Upper lobe of left lung (tissue), 6 donors: ENCODE measurements at regions not wholly inside any gene's neighbourhood (a gene's known extent, or its start where the extent isn't known, plus 50 kb on each side); places are given as distances from the start of the nearest gene placed in this dataset.

Experiments
- ATAC-seq, 2 donors: fragments of 200-7000 bp; cut with Tn5 transposase; one replicate each; pipeline ENCODE4 v1.9.1; 2022; ENCODE audit warnings: mild to moderate bottlenecking in 2 of 2, moderate library complexity in 2 of 2; ENCODE audit not compliant: low FRiP score in 2 of 2
- DNase-seq, 2 donors: peaks; one replicate each; pipeline ENCODE4 v3.0.0-alpha.2; 2019 to 2020
- H3K27ac ChIP-seq, 4 donors: fragments of 200-600 bp; sonication (generic); one replicate each; pipeline ENCODE4 v1.5.1; 2016 to 2019
- H3K27me3 ChIP-seq, 4 donors: fragments of 200-600 bp; sonication (generic); one replicate each; pipeline ENCODE4 v1.5.1; 2017 to 2019
- H3K36me3 ChIP-seq, 4 donors: fragments of 200-600 bp; sonication (generic); one replicate each; pipeline ENCODE4 v1.5.1; 2016 to 2019
- H3K4me1 ChIP-seq, 4 donors: fragments of 200-600 bp; sonication (generic); one replicate each; pipeline ENCODE4 v1.5.1; 2018 to 2019
- H3K4me3 ChIP-seq, 4 donors: fragments of 200-600 bp; sonication (generic); one replicate each; pipeline ENCODE4 v1.5.1; 2017 to 2019; ENCODE audit warnings: mild to moderate bottlenecking in 2 of 4, moderate library complexity in 1 of 4
- H3K9me3 ChIP-seq, 4 donors: fragments of 200-600 bp; sonication (generic); one replicate each; pipeline ENCODE4 v1.5.1; 2018 to 2019
- CTCF ChIP-seq, 6 experiments: fragments of 450-650 bp in 4 of 6; fragments of 200-600 bp in 2 of 6; sonication (generic) in 2 of 6; IDR thresholded peaks; one replicate each; pipeline ENCODE4 v1.5.1; 2016 to 2019; ENCODE audit warnings: antibody characterized with exemption in 6 of 6
- EP300 ChIP-seq, 4 donors: sonication (generic); formaldehyde crosslinking; IDR thresholded peaks; one replicate each; pipeline ENCODE4 v1.5.1; 2017; ENCODE audit warnings: antibody characterized with exemption in 4 of 4, control low read depth in 2 of 4
- POLR2A ChIP-seq, 4 donors: fragments of 450-650 bp; IDR thresholded peaks; one replicate each; pipeline ENCODE4 v1.5.1; 2016 to 2017; ENCODE audit warnings: antibody characterized with exemption in 4 of 4, mild to moderate bottlenecking in 2 of 4
- POLR2AphosphoS5 ChIP-seq, 2 donors: sonication (generic); formaldehyde crosslinking; IDR thresholded peaks; one replicate each; pipeline ENCODE4 v1.5.1; 2017; ENCODE audit warnings: antibody characterized with exemption in 2 of 2
- WGBS, 2 donors: methylation state at CpG; one replicate each; pipeline ENCODE4 v1.1.5; 2017 to 2018; 5-methylcytosine and 5-hydroxymethylcytosine counted together
- donor health status: DM: no; HTN: no; CAD: no; lungs with moderate emphysema.
- donor health status: DM: no; HTN: yes; CAD: no; lungs with severe emphysema.

DNA sequence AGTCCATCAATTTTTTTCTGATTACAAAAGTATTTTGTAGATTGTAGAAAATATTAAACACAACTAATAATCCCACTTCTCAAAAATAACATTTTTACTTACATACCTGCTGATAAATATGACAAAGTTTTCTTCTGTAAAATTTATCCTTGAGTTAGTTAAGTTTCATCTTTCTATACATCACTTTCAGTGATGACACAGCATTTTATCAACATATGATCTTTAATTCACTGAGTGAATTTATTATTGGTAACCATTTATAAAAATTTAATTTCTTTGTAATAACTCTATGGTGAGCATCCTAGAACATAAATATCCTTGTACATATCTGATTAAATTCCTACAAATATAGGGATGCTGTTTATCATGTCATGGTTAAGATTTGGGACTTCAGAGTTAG, 385.0 kb upstream of the SLC35B3 start:
- TF ChIP-seq POLR2AphosphoS5 (IDR thresholded peaks at IDR 0.05) (no peak), EP300 (IDR thresholded peaks at IDR 0.05) (no peak), POLR2A (IDR thresholded peaks at IDR 0.05) (no peak), CTCF (IDR thresholded peaks at IDR 0.05) (no peak)
- H3K27ac ChIP-seq = no peak overlapping the region
- H3K27me3 ChIP-seq = no peaks in the 10 kb centered on the region
- no peaks in the 10 kb centered on the region for H3K9me3 ChIP-seq
- H3K4me1 ChIP-seq = no peaks in the 10 kb centered on the region
- no peak for ATAC-seq
- DNase-seq = no peak
- no peak overlapping the region for H3K4me3 ChIP-seq
- H3K36me3 ChIP-seq = no peaks in the 10 kb centered on the region

GRCh38 chr6:8819446-8819845, 384.1 kb upstream of the SLC35B3 start:
- 51 to 54% methylated on average over 5 of the region's 5 CpGs for WGBS, 2 donors
- TF ChIP-seq EP300 (IDR thresholded peaks at IDR 0.05) (no peak), POLR2A (IDR thresholded peaks at IDR 0.05) (no peak), POLR2AphosphoS5 (IDR thresholded peaks at IDR 0.05) (no peak), CTCF (IDR thresholded peaks at IDR 0.05) (no peak)
- Histone ChIP-seq H3K4me3 (no peak overlapping the region), H3K9me3 (no peaks in the 10 kb centered on the region), H3K27ac (no peak overlapping the region), H3K36me3 (no peaks in the 10 kb centered on the region), H3K4me1 (no peaks in the 10 kb centered on the region), H3K27me3 (no peaks in the 10 kb centered on the region)
- DNase-seq = no peak
- ATAC-seq = no peak

DNA sequence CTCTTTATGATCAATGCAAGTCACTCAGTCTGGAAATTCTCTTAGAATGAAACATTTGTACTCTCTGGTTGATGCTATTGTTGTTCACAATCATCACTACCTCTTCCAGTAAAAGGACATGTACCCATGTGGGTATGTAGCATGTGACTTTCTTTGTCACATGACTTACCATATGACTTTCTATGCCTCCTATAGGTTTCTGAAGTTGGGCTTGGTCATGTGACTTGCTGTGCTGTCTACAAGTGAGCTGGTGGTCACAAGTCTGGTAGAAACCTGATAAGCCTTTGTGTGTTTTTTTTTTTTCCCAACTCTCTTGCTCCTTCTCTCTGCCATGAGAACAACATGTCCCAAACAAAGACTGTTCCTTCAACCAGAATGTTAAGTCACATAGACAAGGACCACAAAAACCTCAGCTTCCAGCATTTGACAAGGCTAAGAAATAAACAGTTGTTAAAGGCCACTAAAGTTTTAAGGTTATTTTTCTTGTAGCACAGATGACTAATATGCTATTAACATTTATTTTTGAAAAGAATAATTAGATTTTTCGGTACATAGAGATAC, 379.2 kb upstream of the SLC35B3 start:
- WGBS, 2 donors = 50 to 54% methylated on average over 1 of the region's 1 CpG
- Histone ChIP-seq H3K36me3 (no peaks in the 10 kb centered on the region), H3K9me3 (no peaks in the 10 kb centered on the region), H3K27ac (no peak overlapping the region), H3K27me3 (no peaks in the 10 kb centered on the region), H3K4me3 (no peak overlapping the region), H3K4me1 (no peaks in the 10 kb centered on the region)
- ATAC-seq = no peak
- no peak for TF ChIP-seq POLR2AphosphoS5 (IDR thresholded peaks at IDR 0.05)
- TF ChIP-seq CTCF (IDR thresholded peaks at IDR 0.05) = no peak
- no peak for TF ChIP-seq POLR2A (IDR thresholded peaks at IDR 0.05)
- TF ChIP-seq EP300 (IDR thresholded peaks at IDR 0.05) = no peak
- DNase-seq = no peak

GRCh38 chr6:8810325-8810724, 375.0 kb upstream of the SLC35B3 start:
- no peak overlapping the region for H3K27ac ChIP-seq
- no peak for ATAC-seq
- H3K36me3 ChIP-seq = no peaks in the 10 kb centered on the region
- no peak overlapping the region for H3K4me3 ChIP-seq
- no peak for TF ChIP-seq CTCF (IDR thresholded peaks at IDR 0.05)
- no peak for TF ChIP-seq EP300 (IDR thresholded peaks at IDR 0.05)
- no peak for TF ChIP-seq POLR2AphosphoS5 (IDR thresholded peaks at IDR 0.05)
- no peak for TF ChIP-seq POLR2A (IDR thresholded peaks at IDR 0.05)
- no peaks in the 10 kb centered on the region for H3K4me1 ChIP-seq
- no peak for DNase-seq
- WGBS, 2 donors = 84 to 85% methylated on average over 4 of the region's 4 CpGs
- H3K9me3 ChIP-seq = no peaks in the 10 kb centered on the region
- H3K27me3 ChIP-seq = no peaks in the 10 kb centered on the region

DNA sequence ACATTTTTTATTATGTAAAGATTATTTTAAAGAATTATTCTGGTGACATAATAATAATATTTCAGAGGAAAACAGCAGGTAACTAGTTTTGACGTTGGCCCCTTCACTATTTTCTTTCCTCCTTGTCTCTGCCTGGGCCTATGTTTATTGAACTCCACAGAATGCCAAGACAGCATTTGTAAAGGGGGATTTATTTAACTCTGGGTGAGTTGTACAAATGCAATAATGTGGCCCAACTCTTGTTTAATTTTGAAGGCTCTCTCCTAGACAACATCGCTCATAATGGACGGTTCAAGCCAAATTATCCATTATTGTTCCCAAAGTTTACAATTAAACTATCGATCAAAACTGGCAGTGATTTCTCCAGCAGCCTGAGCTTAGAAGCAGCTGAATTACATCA, 374.3 kb upstream of the SLC35B3 start:
- H3K9me3 ChIP-seq = no peaks in the 10 kb centered on the region
- H3K27me3 ChIP-seq = no peaks in the 10 kb centered on the region
- no peak overlapping the region for H3K27ac ChIP-seq
- WGBS, 2 donors = 77 to 86% methylated on average over 4 of the region's 4 CpGs
- H3K4me3 ChIP-seq = no peak overlapping the region
- no peak for ATAC-seq
- no peaks in the 10 kb centered on the region for H3K36me3 ChIP-seq
- TF ChIP-seq CTCF (IDR thresholded peaks at IDR 0.05) = no peak
- DNase-seq = no peak
- H3K4me1 ChIP-seq = no peaks in the 10 kb centered on the region
